ENCODE measurements at regions not wholly inside any gene's neighbourhood (a gene's known extent, or its start where the extent isn't known, plus 50 kb on each side); places are given as distances from the start of the nearest gene placed in this dataset.

- no peaks in the 10 kb centered on the region for H3K36me3 ChIP-seq (ENCODE audit: low read depth, low read length)
- H3K9me2 ChIP-seq (replicated peaks; ENCODE audit: low read length): no peaks in the 10 kb centered on the region
- no peak overlapping the region for H2AFZ ChIP-seq (ENCODE audit: low read length)
- no peaks in the 10 kb centered on the region for H3K9me3 ChIP-seq (ENCODE audit: low read length)
- ATAC-seq (no peak), DNase-seq (no peak)
- intact Hi-C loops (cut with micrococcal nuclease): no loop called here
- TF ChIP-seq EZH2 (IDR thresholded peaks at IDR 0.05; ENCODE audit: low read length, unreplicated experiment): no peak
- no peaks in the 10 kb centered on the region for H3K27me3 ChIP-seq (ENCODE audit: low read length)
- ChIA-PET POLR2A (ENCODE audit: unreplicated experiment) (no interaction called here), CTCF (no interaction called here)
- H3K27ac ChIP-seq (ENCODE audit: low read length): no peak overlapping the region
- no peaks in the 10 kb centered on the region for H3F3A ChIP-seq (ENCODE audit: low read length, unreplicated experiment)
- H4K20me1 ChIP-seq (ENCODE audit: low read length): no peaks in the 10 kb centered on the region
- H3K79me2 ChIP-seq (ENCODE audit: low read length): no peaks in the 10 kb centered on the region
- no peak overlapping the region for H3K9ac ChIP-seq (ENCODE audit: low read length)
- H3K4me3 ChIP-seq (ENCODE audit: low read length): no peak overlapping the region
- H3K4me2 ChIP-seq (ENCODE audit: low read length): no peak overlapping the region
- BruUV-seq (replicated peaks): no TSS peak
- no peaks in the 10 kb centered on the region for H3K4me1 ChIP-seq (ENCODE audit: insufficient read depth, low read length)
These were observed 517.3 kb upstream of the HS6ST1 start for GRCh38 chr2:128835974-128836373.

- no peak for DNase-seq
- CTCF ChIA-PET: no interaction called here
- POLR2A ChIA-PET (ENCODE audit: unreplicated experiment): no interaction called here
These were observed 518.0 kb upstream of the HS6ST1 start for GRCh38 chr2:128836559-128837100.

GRCh38 chr2:128838244-128838643 is 519.6 kb upstream of the HS6ST1 start:
- Histone ChIP-seq H3K4me3 (ENCODE audit: low read length) (no peak overlapping the region), H3K4me1 (ENCODE audit: insufficient read depth, low read length) (no peaks in the 10 kb centered on the region), H3K27ac (ENCODE audit: low read length) (no peak overlapping the region), H3K9me3 (ENCODE audit: low read length) (no peaks in the 10 kb centered on the region), H3K79me2 (ENCODE audit: low read length) (no peaks in the 10 kb centered on the region), H3K27me3 (ENCODE audit: low read length) (no peaks in the 10 kb centered on the region), H3K9me2 (replicated peaks; ENCODE audit: low read length) (no peaks in the 10 kb centered on the region), H4K20me1 (ENCODE audit: low read length) (no peaks in the 10 kb centered on the region), H2AFZ (ENCODE audit: low read length) (no peak overlapping the region), H3K4me2 (ENCODE audit: low read length) (no peak overlapping the region), H3K9ac (ENCODE audit: low read length) (no peak overlapping the region), H3K36me3 (ENCODE audit: low read depth, low read length) (no peaks in the 10 kb centered on the region), H3F3A (ENCODE audit: low read length, unreplicated experiment) (no peaks in the 10 kb centered on the region)
- DNase-seq: no peak
- no peak for TF ChIP-seq EZH2 (IDR thresholded peaks at IDR 0.05; ENCODE audit: low read length, unreplicated experiment)
- TF ChIP-seq EZH2phosphoT487 (IDR thresholded peaks at IDR 0.05; ENCODE audit: borderline replicate concordance, low read length): no peak
- TF ChIP-seq CTCF (conservative IDR thresholded peaks at IDR 0.05; ENCODE audit: low read depth, low read length): no peak
- BruUV-seq (replicated peaks): no TSS peak
- intact Hi-C loops (cut with micrococcal nuclease): no loop called here
- no peak for ATAC-seq
- POLR2A ChIA-PET (ENCODE audit: unreplicated experiment): interaction anchor here (0.5 kb wide), 1 partner anchor 791 kb away, joined by 6 read pairs; no protein-coding TSS in a partner anchor
- CTCF ChIA-PET: no interaction called here

More at GRCh38 chr2:128836559-128837100, 518.0 kb upstream of the HS6ST1 start:
- no peaks in the 10 kb centered on the region for H3K9me2 ChIP-seq (replicated peaks; ENCODE audit: low read length)
- no peak overlapping the region for H3K27ac ChIP-seq (ENCODE audit: low read length)
- ATAC-seq: no peak
- intact Hi-C loops (cut with micrococcal nuclease): no loop called here
- no peak overlapping the region for H3K4me3 ChIP-seq (ENCODE audit: low read length)
- H3K9me3 ChIP-seq (ENCODE audit: low read length): no peaks in the 10 kb centered on the region
- H3F3A ChIP-seq (ENCODE audit: low read length, unreplicated experiment): no peaks in the 10 kb centered on the region
- H3K79me2 ChIP-seq (ENCODE audit: low read length): no peaks in the 10 kb centered on the region
- H4K20me1 ChIP-seq (ENCODE audit: low read length): no peaks in the 10 kb centered on the region
- no peaks in the 10 kb centered on the region for H3K4me1 ChIP-seq (ENCODE audit: insufficient read depth, low read length)
- H3K36me3 ChIP-seq (ENCODE audit: low read depth, low read length): no peaks in the 10 kb centered on the region
- no peak overlapping the region for H3K4me2 ChIP-seq (ENCODE audit: low read length)
- no peak overlapping the region for H3K9ac ChIP-seq (ENCODE audit: low read length)
- H3K27me3 ChIP-seq (ENCODE audit: low read length): no peaks in the 10 kb centered on the region
- H2AFZ ChIP-seq (ENCODE audit: low read length): no peak overlapping the region
- no peak for TF ChIP-seq EZH2 (IDR thresholded peaks at IDR 0.05; ENCODE audit: low read length, unreplicated experiment)
- no peak for TF ChIP-seq EZH2phosphoT487 (IDR thresholded peaks at IDR 0.05; ENCODE audit: borderline replicate concordance, low read length)
- no peak for TF ChIP-seq CTCF (conservative IDR thresholded peaks at IDR 0.05; ENCODE audit: low read depth, low read length)
- BruUV-seq (replicated peaks): no TSS peak
